ENCODE measurements at regions not wholly inside any gene's neighbourhood (a gene's known extent, or its start where the extent isn't known, plus 50 kb on each side); places are given as distances from the start of the nearest gene placed in this dataset.
"Not testable (repeated sequence)": the region's sequence is repeated elsewhere in the genome, so short reads cannot be mapped to it uniquely, and the experiment has no call there.

GRCh38 chr15:70587896-70588567 is 175.3 kb downstream of the UACA start:
- H3K27me3 ChIP-seq (ENCODE audit: control insufficient read depth in 3 of 3, insufficient read depth in 3 of 3, low read length in 3 of 3) = peaks cover 0 to 15% (median 11%) of the 10 kb centered on the region in 3 donors
- H3K9ac ChIP-seq (ENCODE audit: low read depth in 1 of 3, low read length in 3 of 3) = no peak overlapping the region
- H3K36me3 ChIP-seq (ENCODE audit: control insufficient read depth in 3 of 3, insufficient read depth in 3 of 3, low read length in 3 of 3) = no peaks in the 10 kb centered on the region
- H3K27ac ChIP-seq (ENCODE audit: low read depth, low read length) = no peak overlapping the region
- H3K9me3 ChIP-seq (ENCODE audit: control insufficient read depth in 3 of 3, low read length in 3 of 3) = peaks cover 0 to 2% (median 0%) of the 10 kb centered on the region in 3 donors
- H3K4me3 ChIP-seq (ENCODE audit: low read length in 3 of 3) = no peak overlapping the region
- peaks cover 2 to 7% (median 7%) of the 10 kb centered on the region in 3 donors for H3K4me1 ChIP-seq (ENCODE audit: control insufficient read depth in 3 of 3, insufficient read depth in 3 of 3, low read length in 3 of 3)

GRCh38 chr15:70587012-70587634 is 176.2 kb downstream of the UACA start:
- H3K9ac ChIP-seq (ENCODE audit: low read depth in 1 of 3, low read length in 3 of 3); H3K9me3 ChIP-seq (ENCODE audit: control insufficient read depth in 3 of 3, low read length in 3 of 3); H3K27ac ChIP-seq (ENCODE audit: low read depth, low read length); H3K4me3 ChIP-seq (ENCODE audit: low read length in 3 of 3); H3K36me3 ChIP-seq (ENCODE audit: control insufficient read depth in 3 of 3, insufficient read depth in 3 of 3, low read length in 3 of 3): not testable (repeated sequence)
- H3K4me1 ChIP-seq (ENCODE audit: control insufficient read depth in 3 of 3, insufficient read depth in 3 of 3, low read length in 3 of 3) = peaks cover 11 to 16% (median 14%) of the 10 kb centered on the region in 3 donors
- peaks cover 0 to 15% (median 11%) of the 10 kb centered on the region in 3 donors for H3K27me3 ChIP-seq (ENCODE audit: control insufficient read depth in 3 of 3, insufficient read depth in 3 of 3, low read length in 3 of 3)

GRCh38 chr15:70586241-70586640 is 177.1 kb downstream of the UACA start:
- Histone ChIP-seq H3K4me1 (ENCODE audit: control insufficient read depth in 3 of 3, insufficient read depth in 3 of 3, low read length in 3 of 3) (peaks cover 11 to 19% (median 16%) of the 10 kb centered on the region in 3 donors), H3K9ac (ENCODE audit: low read depth in 1 of 3, low read length in 3 of 3) (no peak overlapping the region), H3K27me3 (ENCODE audit: control insufficient read depth in 3 of 3, insufficient read depth in 3 of 3, low read length in 3 of 3) (peaks cover 0 to 15% (median 11%) of the 10 kb centered on the region in 3 donors), H3K9me3 (ENCODE audit: control insufficient read depth in 3 of 3, low read length in 3 of 3) (peaks cover 0 to 2% (median 0%) of the 10 kb centered on the region in 3 donors), H3K36me3 (ENCODE audit: control insufficient read depth in 3 of 3, insufficient read depth in 3 of 3, low read length in 3 of 3) (no peaks in the 10 kb centered on the region), H3K4me3 (ENCODE audit: low read length in 3 of 3) (no peak overlapping the region), H3K27ac (ENCODE audit: low read depth, low read length) (no peak overlapping the region)

GRCh38 chr15:70585707-70586034 is 177.7 kb downstream of the UACA start:
- no peaks in the 10 kb centered on the region for H3K36me3 ChIP-seq (ENCODE audit: control insufficient read depth in 3 of 3, insufficient read depth in 3 of 3, low read length in 3 of 3)
- H3K27ac ChIP-seq (ENCODE audit: low read depth, low read length) = no peak overlapping the region
- peaks cover 11 to 19% (median 16%) of the 10 kb centered on the region in 3 donors for H3K4me1 ChIP-seq (ENCODE audit: control insufficient read depth in 3 of 3, insufficient read depth in 3 of 3, low read length in 3 of 3)
- peaks cover 0 to 2% (median 0%) of the 10 kb centered on the region in 3 donors for H3K9me3 ChIP-seq (ENCODE audit: control insufficient read depth in 3 of 3, low read length in 3 of 3)
- no peak overlapping the region for H3K9ac ChIP-seq (ENCODE audit: low read depth in 1 of 3, low read length in 3 of 3)
- H3K27me3 ChIP-seq (ENCODE audit: control insufficient read depth in 3 of 3, insufficient read depth in 3 of 3, low read length in 3 of 3) = peaks cover 0 to 15% (median 11%) of the 10 kb centered on the region in 3 donors
- H3K4me3 ChIP-seq (ENCODE audit: low read length in 3 of 3) = no peak overlapping the region

GRCh38 chr15:70584838-70585706 is 178.3 kb downstream of the UACA start:
- no peak overlapping the region for H3K9ac ChIP-seq (ENCODE audit: low read depth in 1 of 3, low read length in 3 of 3)
- peaks cover 0 to 15% (median 11%) of the 10 kb centered on the region in 3 donors for H3K27me3 ChIP-seq (ENCODE audit: control insufficient read depth in 3 of 3, insufficient read depth in 3 of 3, low read length in 3 of 3)
- H3K9me3 ChIP-seq (ENCODE audit: control insufficient read depth in 3 of 3, low read length in 3 of 3) = peaks cover 0 to 2% (median 0%) of the 10 kb centered on the region in 3 donors
- no peak overlapping the region for H3K27ac ChIP-seq (ENCODE audit: low read depth, low read length)
- H3K4me1 ChIP-seq (ENCODE audit: control insufficient read depth in 3 of 3, insufficient read depth in 3 of 3, low read length in 3 of 3) = peaks cover 11 to 19% (median 16%) of the 10 kb centered on the region in 3 donors
- no peaks in the 10 kb centered on the region for H3K36me3 ChIP-seq (ENCODE audit: control insufficient read depth in 3 of 3, insufficient read depth in 3 of 3, low read length in 3 of 3)
- no peak overlapping the region for H3K4me3 ChIP-seq (ENCODE audit: low read length in 3 of 3)

GRCh38 chr15:70584441-70584837 is 178.9 kb downstream of the UACA start:
- Histone ChIP-seq H3K4me1 (ENCODE audit: control insufficient read depth in 3 of 3, insufficient read depth in 3 of 3, low read length in 3 of 3) (peaks cover 11 to 19% (median 16%) of the 10 kb centered on the region in 3 donors), H3K27me3 (ENCODE audit: control insufficient read depth in 3 of 3, insufficient read depth in 3 of 3, low read length in 3 of 3) (peaks cover 0 to 15% (median 11%) of the 10 kb centered on the region in 3 donors), H3K36me3 (ENCODE audit: control insufficient read depth in 3 of 3, insufficient read depth in 3 of 3, low read length in 3 of 3) (no peaks in the 10 kb centered on the region), H3K4me3 (ENCODE audit: low read length in 3 of 3) (no peak overlapping the region), H3K9me3 (ENCODE audit: control insufficient read depth in 3 of 3, low read length in 3 of 3) (peaks cover 0 to 2% (median 0%) of the 10 kb centered on the region in 3 donors), H3K9ac (ENCODE audit: low read depth in 1 of 3, low read length in 3 of 3) (no peak overlapping the region), H3K27ac (ENCODE audit: low read depth, low read length) (no peak overlapping the region)

GRCh38 chr15:70583006-70583405 is 180.4 kb downstream of the UACA start:
- Histone ChIP-seq H3K36me3 (ENCODE audit: control insufficient read depth in 3 of 3, insufficient read depth in 3 of 3, low read length in 3 of 3) (no peaks in the 10 kb centered on the region), H3K9me3 (ENCODE audit: control insufficient read depth in 3 of 3, low read length in 3 of 3) (no peaks in the 10 kb centered on the region), H3K27ac (ENCODE audit: low read depth, low read length) (no peak overlapping the region), H3K9ac (ENCODE audit: low read depth in 1 of 3, low read length in 3 of 3) (no peak overlapping the region), H3K4me1 (ENCODE audit: control insufficient read depth in 3 of 3, insufficient read depth in 3 of 3, low read length in 3 of 3) (peaks cover 11 to 19% (median 16%) of the 10 kb centered on the region in 3 donors), H3K27me3 (ENCODE audit: control insufficient read depth in 3 of 3, insufficient read depth in 3 of 3, low read length in 3 of 3) (peaks cover 0 to 12% (median 8%) of the 10 kb centered on the region in 3 donors), H3K4me3 (ENCODE audit: low read length in 3 of 3) (no peak overlapping the region)

GRCh38 chr15:70582143-70582945 is 181.0 kb downstream of the UACA start:
- Histone ChIP-seq H3K9me3 (ENCODE audit: control insufficient read depth in 3 of 3, low read length in 3 of 3) (no peaks in the 10 kb centered on the region), H3K4me1 (ENCODE audit: control insufficient read depth in 3 of 3, insufficient read depth in 3 of 3, low read length in 3 of 3) (peaks cover 11 to 19% (median 16%) of the 10 kb centered on the region in 3 donors), H3K4me3 (ENCODE audit: low read length in 3 of 3) (no peak overlapping the region), H3K27me3 (ENCODE audit: control insufficient read depth in 3 of 3, insufficient read depth in 3 of 3, low read length in 3 of 3) (peaks cover 0 to 9% (median 8%) of the 10 kb centered on the region in 3 donors), H3K36me3 (ENCODE audit: control insufficient read depth in 3 of 3, insufficient read depth in 3 of 3, low read length in 3 of 3) (no peaks in the 10 kb centered on the region), H3K9ac (ENCODE audit: low read depth in 1 of 3, low read length in 3 of 3) (no peak overlapping the region), H3K27ac (ENCODE audit: low read depth, low read length) (no peak overlapping the region)

- no peak overlapping the region for H3K27ac ChIP-seq (ENCODE audit: low read depth, low read length)
- H3K27me3 ChIP-seq (ENCODE audit: control insufficient read depth in 3 of 3, insufficient read depth in 3 of 3, low read length in 3 of 3) = peaks cover 0 to 5% (median 4%) of the 10 kb centered on the region in 3 donors
- H3K36me3 ChIP-seq (ENCODE audit: control insufficient read depth in 3 of 3, insufficient read depth in 3 of 3, low read length in 3 of 3) = no peaks in the 10 kb centered on the region
- peaks cover 11 to 21% (median 16%) of the 10 kb centered on the region in 3 donors for H3K4me1 ChIP-seq (ENCODE audit: control insufficient read depth in 3 of 3, insufficient read depth in 3 of 3, low read length in 3 of 3)
- no peak overlapping the region for H3K4me3 ChIP-seq (ENCODE audit: low read length in 3 of 3)
- H3K9me3 ChIP-seq (ENCODE audit: control insufficient read depth in 3 of 3, low read length in 3 of 3) = no peaks in the 10 kb centered on the region
- no peak overlapping the region for H3K9ac ChIP-seq (ENCODE audit: low read depth in 1 of 3, low read length in 3 of 3)
Measured at GRCh38 chr15:70580958-70581357, 182.4 kb downstream of the UACA start.

Measured in skeletal muscle tissue (tissue), 3 donors.